GM18517 (cell line): ENCODE measurements at regions not wholly inside any gene's neighbourhood (a gene's known extent, or its start where the extent isn't known, plus 50 kb on each side); places are given as distances from the start of the nearest gene placed in this dataset.

Experiments
- ATAC-seq: cut with Tn5 transposase; IDR thresholded peaks from one replicate; pipeline ENCODE4 v1.9.1; 2021; ENCODE audit warnings: mild to moderate bottlenecking, moderate library complexity; ENCODE audit not compliant: unreplicated experiment

DNA sequence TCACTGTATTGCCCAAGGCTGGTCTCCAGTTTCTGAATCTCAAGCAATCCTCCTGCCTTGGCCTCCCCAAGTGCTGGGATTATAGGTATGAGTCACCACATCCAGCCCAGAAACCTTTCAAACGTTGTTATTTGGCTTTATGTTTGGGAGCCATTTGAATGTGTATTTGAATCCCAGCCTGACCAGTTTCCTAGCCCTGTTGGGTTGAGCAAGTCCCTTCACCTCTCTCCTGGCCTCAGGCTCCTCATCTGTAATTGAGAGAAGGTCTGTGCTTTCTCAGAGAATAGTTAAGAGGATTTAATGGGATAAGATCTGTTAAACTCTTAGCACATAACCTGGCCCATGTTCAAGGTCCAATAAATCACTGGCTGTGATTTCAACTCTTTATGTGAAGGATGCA is 385.8 kb upstream of the RBFOX1 start:
- no peak for ATAC-seq

DNA sequence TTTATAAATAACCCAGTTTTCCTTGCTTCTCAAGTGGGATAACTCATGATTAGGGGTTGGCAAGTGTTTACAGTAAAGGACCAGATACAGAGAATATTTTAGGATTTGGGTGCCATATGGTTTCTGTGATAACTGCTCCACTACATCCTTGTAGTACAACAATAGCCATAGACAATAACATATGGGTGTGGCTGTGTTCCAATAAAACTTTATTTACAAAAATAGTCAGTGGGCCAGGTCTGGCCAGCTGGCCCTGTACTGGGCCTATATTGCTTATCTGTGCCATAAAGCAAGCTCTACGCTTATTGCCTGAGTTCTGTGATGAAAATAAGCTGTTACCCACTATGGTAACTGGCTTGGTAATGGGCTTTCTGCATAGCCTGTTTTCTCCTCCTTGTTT is 386.5 kb upstream of the RBFOX1 start:
- ATAC-seq = no peak

DNA sequence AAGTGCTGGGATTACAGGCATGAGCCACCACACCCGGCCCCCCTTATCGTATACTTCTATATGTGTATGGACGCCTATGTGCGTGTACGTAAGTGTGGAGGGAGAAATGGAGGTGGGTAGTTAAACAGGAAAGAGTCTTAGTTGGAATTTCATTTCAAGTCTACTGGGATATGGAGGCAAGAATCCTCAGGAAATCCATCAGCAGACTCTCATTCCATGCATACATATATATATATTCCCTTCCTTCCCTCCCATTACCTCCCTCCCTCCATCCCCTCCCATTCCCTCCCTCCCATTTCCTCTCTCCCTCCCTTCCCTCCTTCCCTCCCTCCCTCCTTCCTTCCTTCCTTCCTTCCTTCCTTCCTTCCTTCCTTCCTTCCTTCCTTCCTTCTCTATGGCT is 391.7 kb upstream of the RBFOX1 start:
- no peak for ATAC-seq

GRCh38 chr16:6937641-6938040 is 395.0 kb upstream of the RBFOX1 start:
- no peak for ATAC-seq

DNA sequence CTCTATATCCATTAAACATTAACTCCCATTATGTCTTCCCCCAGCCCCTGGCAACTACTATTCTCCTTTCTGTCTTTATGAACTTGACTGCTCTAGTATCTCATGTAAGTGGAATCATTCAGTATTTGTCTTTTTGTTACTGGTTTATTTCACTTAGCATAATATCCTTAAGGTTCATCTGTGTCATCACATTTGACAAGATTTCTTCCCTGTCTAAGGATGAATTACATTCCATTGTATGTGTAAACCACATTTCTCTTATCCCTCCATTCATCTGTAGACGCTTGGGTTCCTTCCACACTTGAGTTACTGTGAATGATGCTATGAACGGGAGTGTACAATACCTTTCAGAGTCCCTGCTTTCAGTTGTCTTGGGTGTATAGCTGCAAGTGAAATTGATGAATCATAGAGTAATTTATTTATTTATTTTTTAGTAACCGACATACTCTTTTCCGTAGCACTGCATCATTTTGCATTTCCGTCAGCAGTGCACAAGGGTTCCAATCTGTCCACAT is 399.7 kb upstream of the RBFOX1 start:
- no peak for ATAC-seq

DNA sequence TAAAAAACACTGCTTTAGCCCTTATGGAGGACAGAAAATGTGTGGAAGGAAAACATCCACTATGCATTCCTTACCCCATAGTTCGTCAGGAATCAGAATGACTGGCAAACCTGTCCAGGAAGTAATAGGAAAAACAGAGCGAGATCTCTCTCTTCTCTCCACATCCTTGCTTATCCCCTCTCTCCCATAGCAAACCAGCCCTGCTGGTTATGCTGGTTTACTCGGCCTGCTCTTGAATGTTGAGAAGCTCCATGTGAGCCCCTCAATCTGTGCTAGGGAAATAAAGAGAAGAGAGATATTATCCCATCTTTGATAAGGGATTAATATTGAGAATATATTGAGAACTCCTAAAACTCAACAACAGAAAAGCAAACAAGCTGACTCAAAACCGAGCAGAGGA is 402.8 kb upstream of the RBFOX1 start:
- no peak for ATAC-seq

DNA sequence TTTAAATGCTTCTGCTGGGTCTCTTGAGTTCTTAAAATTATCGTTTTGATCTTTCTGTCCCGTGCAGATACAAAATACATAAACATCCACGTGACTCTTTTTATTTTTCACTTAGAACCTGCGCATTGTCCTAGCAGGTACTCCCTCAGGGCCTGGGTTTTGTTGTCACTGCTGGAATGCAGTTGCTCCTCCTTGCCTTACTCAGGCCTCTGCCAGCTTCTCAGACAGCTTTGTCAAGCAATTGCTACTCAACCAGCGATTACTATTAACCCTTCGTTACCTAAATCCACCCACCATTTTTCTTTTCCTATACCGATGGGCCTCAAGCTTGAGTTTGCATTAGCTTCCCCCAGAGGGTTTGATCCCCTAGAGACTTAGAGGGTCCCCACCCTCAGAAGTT is 405.9 kb upstream of the RBFOX1 start:
- no peak for ATAC-seq

- ATAC-seq = no peak
These were observed 406.3 kb upstream of the RBFOX1 start for GRCh38 chr16:6926341-6926740.

DNA sequence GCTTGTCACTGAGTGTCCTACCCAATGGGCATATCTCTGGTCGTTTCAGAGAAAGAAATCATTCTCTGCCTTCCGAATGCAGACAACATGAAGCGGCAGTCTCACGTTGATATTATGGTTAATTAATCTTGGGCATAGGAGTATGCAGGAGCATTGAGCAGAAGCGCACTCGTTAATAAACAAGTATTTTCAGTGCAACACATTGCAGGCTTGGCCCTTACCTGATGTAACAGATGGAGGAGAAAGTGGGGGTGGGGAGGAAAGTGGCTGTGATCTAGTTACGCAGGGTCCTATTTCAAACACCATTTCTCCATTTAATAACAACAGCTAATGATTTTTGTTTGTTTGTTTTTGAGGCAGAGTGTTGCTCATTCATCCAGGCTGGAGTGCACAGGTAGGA is 414.0 kb upstream of the RBFOX1 start:
- ATAC-seq = no peak

- ATAC-seq = no peak
These were observed 415.7 kb upstream of the RBFOX1 start for GRCh38 chr16:6916946-6917345.

GRCh38 chr16:6913566-6913965 is 419.1 kb upstream of the RBFOX1 start:
- ATAC-seq = no peak

DNA sequence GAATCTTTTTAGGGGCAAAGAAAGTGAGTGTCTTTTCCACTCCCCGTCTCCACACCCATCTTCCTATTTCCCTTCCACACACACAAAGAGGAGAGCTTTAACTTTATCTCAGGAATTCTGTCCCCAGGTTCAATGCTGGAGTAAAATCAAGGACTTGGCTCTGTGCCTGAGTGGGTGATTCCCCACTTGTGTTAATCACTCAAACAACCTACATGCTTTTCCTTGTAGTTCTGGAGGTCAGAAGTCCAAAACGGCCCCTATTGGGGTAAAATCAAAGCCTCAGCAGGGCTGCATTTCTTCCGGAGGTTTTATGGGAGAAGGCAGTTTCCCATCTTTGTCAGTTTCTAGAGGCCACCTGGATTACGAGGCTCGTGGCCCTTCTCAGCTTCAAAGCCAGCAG is 422.3 kb upstream of the RBFOX1 start:
- ATAC-seq = no peak

DNA sequence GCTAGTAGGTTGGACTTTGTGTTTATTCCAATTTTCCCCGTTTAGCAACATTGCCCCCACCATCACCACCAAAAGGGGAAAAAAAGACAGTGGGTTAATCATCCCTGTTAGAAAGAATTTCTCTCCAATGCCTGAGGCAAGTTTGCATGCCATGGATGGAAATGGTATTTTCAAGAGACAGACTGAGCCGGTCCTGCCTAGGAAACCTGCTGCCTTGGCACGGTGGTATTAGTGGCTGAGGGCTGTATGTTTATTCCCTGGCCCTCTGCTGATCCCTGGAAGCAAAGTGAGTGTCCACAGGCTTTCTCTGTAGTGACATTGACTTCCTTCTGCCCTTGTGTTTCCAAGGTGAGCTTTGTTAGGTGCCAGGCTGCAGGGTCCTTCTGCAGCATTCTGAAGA is 427.0 kb upstream of the RBFOX1 start:
- no peak for ATAC-seq

DNA sequence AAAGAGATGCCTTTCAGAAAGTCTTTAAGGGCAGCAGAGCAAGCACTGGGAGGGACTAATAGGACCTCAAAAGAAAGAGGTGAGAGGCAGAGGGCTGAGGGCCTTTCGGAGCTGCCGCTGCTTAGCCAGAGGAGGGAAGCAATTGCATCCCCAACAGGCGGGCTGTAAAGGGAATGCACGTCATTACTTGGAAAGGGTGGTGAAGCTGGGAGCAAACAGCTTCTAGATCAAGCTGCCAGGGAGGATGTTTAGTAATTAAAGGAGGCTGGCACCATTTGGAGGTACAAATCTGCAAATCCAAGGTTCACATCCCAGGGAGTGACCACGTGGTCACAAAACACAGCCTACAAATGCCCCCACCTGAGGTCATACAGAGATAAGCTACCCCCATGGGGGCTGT is 429.0 kb upstream of the RBFOX1 start:
- ATAC-seq = no peak

DNA sequence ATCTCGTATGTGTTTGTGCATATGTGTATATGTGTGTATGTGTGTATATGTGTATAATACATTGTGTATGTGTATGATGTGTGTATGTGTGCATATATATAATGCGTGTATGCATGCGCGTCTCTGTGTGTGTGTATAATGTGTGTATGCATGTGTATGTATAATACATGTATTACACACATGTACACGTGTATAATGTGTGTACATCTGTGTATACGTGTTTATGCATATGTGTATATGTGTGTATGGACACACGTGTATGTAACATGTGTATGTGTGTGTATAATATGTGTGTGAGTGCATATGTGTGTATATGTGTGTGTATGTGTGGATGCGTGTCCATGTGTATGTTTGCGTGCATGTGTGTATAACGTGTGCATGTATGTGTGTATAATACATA is 433.7 kb upstream of the RBFOX1 start:
- ATAC-seq = no peak

GRCh38 chr16:6897876-6898485 is 434.7 kb upstream of the RBFOX1 start:
- no peak for ATAC-seq

DNA sequence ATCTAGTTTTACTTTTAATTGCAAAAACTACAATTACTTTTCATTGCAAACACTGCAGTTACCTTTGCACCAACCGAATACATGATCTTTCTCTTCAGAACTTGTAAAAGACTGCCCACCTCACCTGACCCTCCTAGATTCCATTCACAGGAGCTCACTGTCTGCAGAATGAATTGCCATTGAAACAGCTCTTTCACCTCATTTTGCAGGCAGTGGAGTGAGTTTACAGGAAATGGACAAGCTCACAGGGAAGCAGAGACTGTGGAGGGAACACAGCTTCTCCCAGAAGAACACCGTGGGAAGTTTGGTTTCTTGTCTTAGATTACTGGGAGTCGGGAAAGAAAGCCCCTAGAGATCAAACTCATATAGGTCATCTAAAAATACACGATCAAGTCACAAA is 439.7 kb upstream of the RBFOX1 start:
- ATAC-seq = no peak

GRCh38 chr16:6891496-6891895 is 441.1 kb upstream of the RBFOX1 start:
- ATAC-seq = no peak

- no peak for ATAC-seq
These were observed 444.1 kb upstream of the RBFOX1 start for GRCh38 chr16:6888531-6888930.

DNA sequence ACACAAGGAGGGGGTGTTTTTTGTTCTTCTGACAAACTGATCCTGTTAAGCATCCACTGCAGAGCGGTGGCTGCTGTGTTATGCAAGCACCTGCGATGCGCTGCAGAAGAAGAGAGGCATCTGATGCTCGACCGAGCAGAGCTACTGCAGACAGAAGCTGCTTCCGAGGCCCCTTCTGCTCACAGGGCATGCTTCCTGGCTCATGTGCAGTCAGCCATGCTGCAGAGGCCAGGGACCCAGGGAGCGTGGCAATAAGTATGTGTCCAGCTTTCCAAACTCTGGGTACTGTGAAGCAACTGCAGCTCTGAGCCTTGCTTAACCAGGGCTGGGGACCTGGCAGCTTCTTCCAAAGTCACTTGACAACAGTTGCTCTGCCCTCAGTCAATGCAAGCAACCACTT is 448.6 kb upstream of the RBFOX1 start:
- no peak for ATAC-seq

- no peak for ATAC-seq
These were observed 452.4 kb upstream of the RBFOX1 start for GRCh38 chr16:6880263-6880662.

- no peak for ATAC-seq
These were observed 468.0 kb upstream of the RBFOX1 start for GRCh38 chr16:6864671-6865070.

- no peak for ATAC-seq
These were observed 468.4 kb upstream of the RBFOX1 start for GRCh38 chr16:6864244-6864643.
